Ovary (tissue), 7 donors: ENCODE measurements at regions not wholly inside any gene's neighbourhood (a gene's known extent, or its start where the extent isn't known, plus 50 kb on each side); places are given as distances from the start of the nearest gene placed in this dataset.

Experiments used
- DNase-seq, 5 donors: peaks; one replicate each; pipeline ENCODE4 v3.0.0-alpha.2; 2019 to 2020
- H3K27ac ChIP-seq, 2 donors: fragments of 200-600 bp; one replicate each; pipeline versions ENCODE4 v1.5.1 to v1.8.0; 2019 to 2022
- H3K27me3 ChIP-seq: fragments of 200-600 bp; one replicate; pipeline ENCODE4 v1.8.0; 2022
- H3K36me3 ChIP-seq: fragments of 200-600 bp; sonication (generic); one replicate; pipeline ENCODE4 v1.5.1; 2019
- H3K4me1 ChIP-seq: one replicate; pipeline ENCODE4 v1.8.1; 2013; ENCODE audit warnings: mild to moderate bottlenecking, moderate library complexity; ENCODE audit not compliant: insufficient read depth
- H3K4me3 ChIP-seq: fragments of 200-600 bp; sonication (generic); one replicate; pipeline ENCODE4 v1.5.1; 2017
- H3K9me3 ChIP-seq, 2 donors: fragments of 200-600 bp in 1 of 2; sonication (generic) in 1 of 2; one replicate each; pipeline versions ENCODE4 v1.5.1 to v1.8.1; 2013 to 2019; ENCODE audit warnings: mild to moderate bottlenecking in 1 of 2, moderate library complexity in 1 of 2
- EP300 ChIP-seq: sonication (generic); formaldehyde crosslinking; IDR thresholded peaks from one replicate; pipeline ENCODE4 v1.6.1; 2017; ENCODE audit warnings: antibody characterized with exemption
- POLR2A ChIP-seq: fragments of 450-650 bp; IDR thresholded peaks from one replicate; pipeline ENCODE4 v1.6.1; 2017; ENCODE audit warnings: antibody characterized with exemption, mild to moderate bottlenecking, moderate library complexity
- WGBS, 3 donors: extraction: QIAGEN DNeasy Blood & Tissue Kit in 1 of 3; methylation state at CpG; one replicate each; pipeline versions ENCODE4 v1.1.5 to v1.1.7; 2013 to 2017; 5-methylcytosine and 5-hydroxymethylcytosine counted together
- intact Hi-C, 4 donors: fragments of 100-400 bp; cut with DNase I; formaldehyde crosslinking; loops; one replicate each; pipeline versions ENCODE4 v1.11.0 to v1.15.1; 2022 to 2023
- TF ChIP-seq, protein P1 (sequence below), 3 donors: fragments of 450-650 bp in 2 of 3; fragments of 200-600 bp in 1 of 3; IDR thresholded peaks; one replicate each; pipeline versions ENCODE4 v1.5.1 to v1.8.0; 2016 to 2022; ENCODE audit warnings: antibody characterized with exemption in 3 of 3, mild to moderate bottlenecking in 1 of 3
- donor health status: DM: no; HTN: no; CAD: no; lungs with moderate emphysema.
- donor health status: DM: no; HTN: no; CAD: no.
- donor health status: Bipolar disorder and iron deficiency.
- donor health status: DM: no; HTN: no; CAD: no.
- donor health status: DM: yes; HTN: yes; CAD: no.

DNA sequence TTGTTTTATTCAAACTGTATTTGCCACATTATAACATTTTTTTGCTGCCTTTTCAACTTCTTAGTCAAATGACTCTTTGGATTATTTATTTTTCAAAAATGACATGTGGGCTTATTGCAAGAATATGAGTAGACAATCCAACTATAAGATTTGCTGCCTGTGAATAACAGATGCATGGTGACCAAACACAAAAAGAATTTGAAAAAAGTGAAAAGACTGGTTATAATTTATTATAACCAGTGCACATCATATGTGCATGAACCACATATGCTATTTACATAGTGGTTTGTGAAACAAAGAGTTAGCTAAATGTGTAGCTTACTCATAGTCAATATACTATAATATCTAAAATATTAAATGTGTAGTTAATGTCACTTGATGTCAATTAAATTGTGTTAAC lies 2086.8 kb downstream of the ARAP2 start:
- Histone ChIP-seq H3K27me3 (no peaks in the 10 kb centered on the region), H3K4me3 (no peak overlapping the region), H3K4me1 (no peaks in the 10 kb centered on the region), H3K9me3 (no peaks in the 10 kb centered on the region), H3K36me3 (no peaks in the 10 kb centered on the region), H3K27ac (no peak overlapping the region)
- intact Hi-C loops = no loop called here
- DNase-seq = no peak
- TF ChIP-seq, protein P1, sequence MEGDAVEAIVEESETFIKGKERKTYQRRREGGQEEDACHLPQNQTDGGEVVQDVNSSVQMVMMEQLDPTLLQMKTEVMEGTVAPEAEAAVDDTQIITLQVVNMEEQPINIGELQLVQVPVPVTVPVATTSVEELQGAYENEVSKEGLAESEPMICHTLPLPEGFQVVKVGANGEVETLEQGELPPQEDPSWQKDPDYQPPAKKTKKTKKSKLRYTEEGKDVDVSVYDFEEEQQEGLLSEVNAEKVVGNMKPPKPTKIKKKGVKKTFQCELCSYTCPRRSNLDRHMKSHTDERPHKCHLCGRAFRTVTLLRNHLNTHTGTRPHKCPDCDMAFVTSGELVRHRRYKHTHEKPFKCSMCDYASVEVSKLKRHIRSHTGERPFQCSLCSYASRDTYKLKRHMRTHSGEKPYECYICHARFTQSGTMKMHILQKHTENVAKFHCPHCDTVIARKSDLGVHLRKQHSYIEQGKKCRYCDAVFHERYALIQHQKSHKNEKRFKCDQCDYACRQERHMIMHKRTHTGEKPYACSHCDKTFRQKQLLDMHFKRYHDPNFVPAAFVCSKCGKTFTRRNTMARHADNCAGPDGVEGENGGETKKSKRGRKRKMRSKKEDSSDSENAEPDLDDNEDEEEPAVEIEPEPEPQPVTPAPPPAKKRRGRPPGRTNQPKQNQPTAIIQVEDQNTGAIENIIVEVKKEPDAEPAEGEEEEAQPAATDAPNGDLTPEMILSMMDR (IDR thresholded peaks at IDR 0.05) = no peak
- TF ChIP-seq POLR2A (no peak), EP300 (no peak)

DNA sequence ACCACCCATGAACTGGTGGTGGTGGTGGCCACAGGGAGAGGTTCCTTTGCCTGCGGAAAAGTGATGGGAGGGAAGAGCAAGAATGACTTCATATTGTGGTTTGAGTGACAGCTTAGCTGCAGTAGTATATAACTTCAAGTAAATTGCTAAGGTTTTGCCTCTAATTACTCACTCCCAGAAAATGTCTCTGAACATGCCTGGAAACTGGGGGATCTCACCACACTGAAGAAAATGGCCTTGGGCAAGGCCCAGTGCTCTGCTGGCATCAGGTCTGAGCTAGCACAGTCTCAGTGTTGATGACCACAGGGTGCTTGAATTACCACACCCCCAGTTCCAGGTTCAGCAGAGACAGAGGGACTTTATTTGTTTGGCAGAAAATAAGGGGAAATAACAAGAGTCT lies 2085.4 kb downstream of the ARAP2 start:
- Histone ChIP-seq H3K4me3 (no peak overlapping the region), H3K9me3 (no peaks in the 10 kb centered on the region), H3K27ac (no peak overlapping the region), H3K36me3 (no peaks in the 10 kb centered on the region), H3K27me3 (no peaks in the 10 kb centered on the region), H3K4me1 (no peaks in the 10 kb centered on the region)
- no peak for DNase-seq
- 85 to 96% (median 95%) methylated on average over 1 of the region's 1 CpG for WGBS, 3 donors
- intact Hi-C loops = no loop called here
- TF ChIP-seq EP300 (no peak), POLR2A (no peak)
- TF ChIP-seq, protein P1 (IDR thresholded peaks at IDR 0.05) = no peak

DNA sequence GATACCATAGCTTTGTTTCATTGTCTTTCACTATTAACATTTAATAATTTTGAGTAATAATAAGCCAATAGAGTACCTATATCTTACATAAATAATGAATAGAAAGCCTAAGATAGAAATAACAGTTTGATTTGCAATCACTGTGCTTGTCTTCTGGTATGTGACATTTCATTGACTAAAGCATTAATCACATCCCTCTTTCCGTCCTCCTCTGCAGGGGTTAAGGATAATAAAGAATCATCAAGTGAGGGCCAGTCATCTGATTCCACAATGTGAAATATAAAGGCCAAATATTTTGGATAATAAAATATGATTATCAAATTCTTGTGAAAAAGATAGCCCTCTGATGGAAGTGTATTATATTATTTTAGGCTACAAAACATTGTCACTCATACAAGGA lies 2073.4 kb downstream of the ARAP2 start:
- no peak for DNase-seq
- H3K4me3 ChIP-seq = no peak overlapping the region
- no peaks in the 10 kb centered on the region for H3K27me3 ChIP-seq
- H3K4me1 ChIP-seq = no peaks in the 10 kb centered on the region
- H3K36me3 ChIP-seq = no peaks in the 10 kb centered on the region
- TF ChIP-seq, protein P1 (IDR thresholded peaks at IDR 0.05) = no peak
- TF ChIP-seq POLR2A (no peak), EP300 (no peak)
- intact Hi-C loops = no loop called here
- WGBS, 3 donors = 30 to 40% (median 39%) methylated on average over 1 of the region's 1 CpG
- H3K9me3 ChIP-seq = no peaks in the 10 kb centered on the region
- no peak overlapping the region for H3K27ac ChIP-seq

DNA sequence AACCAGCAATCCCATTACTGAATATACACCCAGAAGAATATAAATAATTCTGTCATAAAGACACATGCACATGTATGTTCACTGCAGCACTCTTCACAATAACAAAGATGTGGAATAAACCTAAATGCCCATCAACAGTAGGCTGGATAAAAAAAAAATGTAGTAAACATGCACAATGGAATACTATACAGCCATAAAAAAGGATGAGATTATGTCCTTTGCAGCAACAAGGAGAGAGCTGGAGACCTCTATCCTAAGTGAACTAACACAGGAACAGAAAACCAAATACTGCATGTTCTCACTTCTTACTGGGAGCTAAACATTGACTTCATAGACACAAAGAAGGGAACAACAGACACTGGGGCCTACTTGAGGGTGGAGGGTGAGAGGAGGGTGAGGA lies 2067.7 kb downstream of the ARAP2 start:
- no peak overlapping the region for H3K4me3 ChIP-seq
- no peaks in the 10 kb centered on the region for H3K27me3 ChIP-seq
- no peaks in the 10 kb centered on the region for H3K9me3 ChIP-seq
- DNase-seq = no peak
- TF ChIP-seq POLR2A = no peak
- no peak for TF ChIP-seq EP300
- TF ChIP-seq, protein P1 (IDR thresholded peaks at IDR 0.05) = no peak
- no peaks in the 10 kb centered on the region for H3K4me1 ChIP-seq
- no peak overlapping the region for H3K27ac ChIP-seq
- no peaks in the 10 kb centered on the region for H3K36me3 ChIP-seq
- intact Hi-C loops = no loop called here

DNA sequence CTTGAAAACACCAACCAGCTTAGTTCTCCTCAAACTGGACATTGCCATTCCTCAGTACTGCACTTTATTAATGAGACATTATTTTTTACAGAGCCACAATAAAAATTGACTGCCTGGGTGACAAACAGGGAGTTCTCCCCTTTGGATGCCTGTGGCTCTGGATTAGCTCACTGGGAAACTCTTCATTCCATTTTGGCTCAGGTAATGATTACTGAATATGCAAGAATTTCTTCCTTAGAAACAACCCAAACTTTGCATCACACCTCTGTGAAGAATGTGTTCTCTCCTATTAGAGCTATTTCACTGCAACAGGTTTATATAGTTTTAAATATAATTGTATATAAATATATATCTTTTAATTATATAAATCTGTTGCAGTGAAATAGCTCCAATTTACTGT lies 2065.8 kb downstream of the ARAP2 start:
- Histone ChIP-seq H3K36me3 (no peaks in the 10 kb centered on the region), H3K9me3 (no peaks in the 10 kb centered on the region), H3K27me3 (no peaks in the 10 kb centered on the region), H3K4me3 (no peak overlapping the region), H3K27ac (no peak overlapping the region), H3K4me1 (no peaks in the 10 kb centered on the region)
- TF ChIP-seq EP300 = no peak
- TF ChIP-seq, protein P1 (IDR thresholded peaks at IDR 0.05) = no peak
- no peak for TF ChIP-seq POLR2A
- intact Hi-C loops = no loop called here
- no peak for DNase-seq
